Adrenal gland (tissue), 9 donors: ENCODE measurements at regions not wholly inside any gene's neighbourhood (a gene's known extent, or its start where the extent isn't known, plus 50 kb on each side); places are given as distances from the start of the nearest gene placed in this dataset.

Source experiments
- DNase-seq, 7 donors: peaks; one replicate each; pipeline ENCODE4 v3.0.0-alpha.2; 2019 to 2020
- H3K27ac ChIP-seq, 5 donors: fragments of 200-600 bp; sonication (generic) in 4 of 5; 1 replicate in 3 of 5; 2 replicates in 2 of 5; pipeline versions ENCODE4 v1.5.1 to v1.8.0; 2016 to 2020; ENCODE audit warnings: mild to moderate bottlenecking in 1 of 5
- H3K27me3 ChIP-seq: fragments of 200-600 bp; 2 replicates; pipeline ENCODE4 v1.8.0; 2021
- H3K36me3 ChIP-seq, 2 donors: fragments of 200-600 bp; replicated peaks in 1 of 2; 1 replicate in 1 of 2; 2 replicates in 1 of 2; pipeline versions ENCODE4 v1.5.1 to v1.8.0; 2018 to 2022
- H3K4me1 ChIP-seq, 2 donors: fragments of 200-600 bp; replicated peaks in 1 of 2; 1 replicate in 1 of 2; 2 replicates in 1 of 2; pipeline versions ENCODE4 v1.5.1 to v1.8.0; 2018 to 2021
- H3K4me3 ChIP-seq, 4 donors: fragments of 200-600 bp; sonication (generic) in 3 of 4; one replicate each; pipeline ENCODE4 v1.5.1; 2016 to 2018
- H3K9me3 ChIP-seq, 3 donors: fragments of 200-600 bp; sonication (generic) in 1 of 3; replicated peaks in 1 of 3; 1 replicate in 2 of 3; 2 replicates in 1 of 3; pipeline versions ENCODE4 v1.5.1 to v1.8.0; 2016 to 2021
- POLR2A ChIP-seq, 2 donors: fragments of 450-650 bp; IDR thresholded peaks; one replicate each; pipeline ENCODE4 v1.6.1; 2017; ENCODE audit warnings: antibody characterized with exemption in 2 of 2, mild to moderate bottlenecking in 2 of 2, moderate library complexity in 1 of 2
- WGBS, 4 donors: extraction: QIAGEN DNeasy Blood & Tissue Kit in 2 of 4; methylation state at CpG; one replicate each; pipeline versions ENCODE4 v1.1.5 to v1.1.7; 2013 to 2017; 5-methylcytosine and 5-hydroxymethylcytosine counted together
- intact Hi-C, 2 donors: fragments of 100-400 bp; cut with DNase I; formaldehyde crosslinking; loops; one replicate each; pipeline versions ENCODE4 v1.14.1 to v1.15.0; 2022 to 2023
- TF ChIP-seq, protein P1 (sequence below), 6 experiments: fragments of 450-650 bp in 4 of 6; fragments of 200-600 bp in 2 of 6; sonication (generic) in 1 of 6; IDR thresholded peaks; 1 replicate in 5 of 6; 2 replicates in 1 of 6; pipeline versions ENCODE4 v1.5.1 to v1.8.0; 2016 to 2021; ENCODE audit warnings: antibody characterized with exemption in 6 of 6, mild to moderate bottlenecking in 2 of 6, moderate library complexity in 1 of 6
- donor health status: healthy with polysubstance abuse.
- donor health status: Bipolar disorder and iron deficiency.
- donor health status: DM: yes; HTN: yes; CAD: no.
- donor health status: DM: no; HTN: no; CAD: no.
- donor health status: DM: no; HTN: no; CAD: no.

- Histone ChIP-seq H3K4me3 (no peak overlapping the region), H3K9me3 (no peaks in the 10 kb centered on the region), H3K36me3 (no peaks in the 10 kb centered on the region), H3K27ac (no peak overlapping the region), H3K27me3 (no peaks in the 10 kb centered on the region), H3K4me1 (no peaks in the 10 kb centered on the region)
- DNase-seq: no peak
- 55 to 65% (median 57%) methylated on average over 2 of the region's 2 CpGs for WGBS, 4 donors
- intact Hi-C loops: no loop called here
- no peak for TF ChIP-seq POLR2A (IDR thresholded peaks at IDR 0.05)
- TF ChIP-seq, protein P1, sequence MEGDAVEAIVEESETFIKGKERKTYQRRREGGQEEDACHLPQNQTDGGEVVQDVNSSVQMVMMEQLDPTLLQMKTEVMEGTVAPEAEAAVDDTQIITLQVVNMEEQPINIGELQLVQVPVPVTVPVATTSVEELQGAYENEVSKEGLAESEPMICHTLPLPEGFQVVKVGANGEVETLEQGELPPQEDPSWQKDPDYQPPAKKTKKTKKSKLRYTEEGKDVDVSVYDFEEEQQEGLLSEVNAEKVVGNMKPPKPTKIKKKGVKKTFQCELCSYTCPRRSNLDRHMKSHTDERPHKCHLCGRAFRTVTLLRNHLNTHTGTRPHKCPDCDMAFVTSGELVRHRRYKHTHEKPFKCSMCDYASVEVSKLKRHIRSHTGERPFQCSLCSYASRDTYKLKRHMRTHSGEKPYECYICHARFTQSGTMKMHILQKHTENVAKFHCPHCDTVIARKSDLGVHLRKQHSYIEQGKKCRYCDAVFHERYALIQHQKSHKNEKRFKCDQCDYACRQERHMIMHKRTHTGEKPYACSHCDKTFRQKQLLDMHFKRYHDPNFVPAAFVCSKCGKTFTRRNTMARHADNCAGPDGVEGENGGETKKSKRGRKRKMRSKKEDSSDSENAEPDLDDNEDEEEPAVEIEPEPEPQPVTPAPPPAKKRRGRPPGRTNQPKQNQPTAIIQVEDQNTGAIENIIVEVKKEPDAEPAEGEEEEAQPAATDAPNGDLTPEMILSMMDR (IDR thresholded peaks at IDR 0.05): no peak
Observed at GRCh38 chr9:26685818-26686217, 206.8 kb downstream of the CAAP1 start.

DNA sequence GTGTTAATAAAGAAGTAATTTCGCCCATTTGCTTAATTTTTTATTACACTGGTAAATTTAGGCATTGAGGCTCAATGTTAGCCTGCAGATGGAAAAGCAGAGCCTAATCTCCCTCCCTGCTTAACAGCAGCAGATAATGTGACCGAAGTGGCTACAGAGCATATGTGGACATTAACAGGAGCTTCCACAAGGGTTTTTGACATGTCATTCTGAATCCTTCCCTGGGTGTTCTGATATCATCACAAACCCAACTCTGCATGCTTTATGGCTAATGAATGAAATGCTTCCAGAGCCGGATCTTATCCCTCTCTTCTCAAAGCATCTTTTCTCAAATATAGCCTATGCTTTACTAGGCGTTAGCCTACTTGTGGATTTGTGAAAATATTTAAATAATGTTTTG is 208.6 kb downstream of the CAAP1 start:
- Histone ChIP-seq H3K4me1 (no peaks in the 10 kb centered on the region), H3K27ac (no peak overlapping the region), H3K36me3 (no peaks in the 10 kb centered on the region), H3K27me3 (no peaks in the 10 kb centered on the region), H3K9me3 (no peaks in the 10 kb centered on the region), H3K4me3 (no peak overlapping the region)
- 70 to 76% (median 72%) methylated on average over 4 of the region's 4 CpGs for whole genome bisulfite sequencing, 4 donors
- TF ChIP-seq, protein P1 (IDR thresholded peaks at IDR 0.05): no peak
- no peak for TF ChIP-seq POLR2A (IDR thresholded peaks at IDR 0.05)
- intact Hi-C loops: no loop called here
- DNase-seq: no peak

GRCh38 chr9:26682796-26683496 is 209.7 kb downstream of the CAAP1 start:
- intact Hi-C loops: no loop called here
- no peaks in the 10 kb centered on the region for H3K27me3 ChIP-seq
- H3K36me3 ChIP-seq: no peaks in the 10 kb centered on the region
- H3K9me3 ChIP-seq: no peaks in the 10 kb centered on the region
- H3K27ac ChIP-seq: no peak overlapping the region
- H3K4me3 ChIP-seq: no peak overlapping the region
- TF ChIP-seq POLR2A (IDR thresholded peaks at IDR 0.05): no peak
- TF ChIP-seq, protein P1 (IDR thresholded peaks at IDR 0.05): no peak
- DNase-seq: no peak
- H3K4me1 ChIP-seq: no peaks in the 10 kb centered on the region
- WGBS, 4 donors: 71 to 82% (median 76%) methylated on average over 4 of the region's 4 CpGs

DNA sequence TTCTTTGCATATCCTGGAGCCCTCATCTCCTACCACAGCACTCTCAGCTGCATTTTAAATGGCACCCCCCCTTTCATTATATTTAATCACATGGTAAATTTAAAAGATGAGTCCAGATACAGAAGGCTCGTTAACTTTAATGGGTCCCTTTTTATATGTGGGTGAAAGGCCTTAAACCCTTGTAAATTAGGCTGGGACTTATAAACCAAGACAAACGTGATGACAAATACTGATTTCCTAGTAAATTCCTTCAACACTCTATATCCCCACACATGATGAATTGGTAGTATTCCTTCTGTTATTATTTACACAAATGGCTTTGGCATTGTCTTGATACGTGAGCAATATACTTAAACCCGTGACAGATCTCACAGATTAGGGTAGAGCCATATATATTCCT is 210.6 kb downstream of the CAAP1 start:
- intact Hi-C loops: no loop called here
- 66 to 75% (median 67%) methylated on average over 4 of the region's 4 CpGs for WGBS, 4 donors

More for the DNA sequence above, 210.6 kb downstream of the CAAP1 start:
- H3K4me1 ChIP-seq: no peaks in the 10 kb centered on the region
- no peaks in the 10 kb centered on the region for H3K9me3 ChIP-seq
- H3K36me3 ChIP-seq: no peaks in the 10 kb centered on the region
- TF ChIP-seq, protein P1 (IDR thresholded peaks at IDR 0.05): no peak
- TF ChIP-seq POLR2A (IDR thresholded peaks at IDR 0.05): no peak
- H3K4me3 ChIP-seq: no peak overlapping the region
- H3K27ac ChIP-seq: no peak overlapping the region
- no peak for DNase-seq
- no peaks in the 10 kb centered on the region for H3K27me3 ChIP-seq
